ENCODE measurements at regions not wholly inside any gene's neighbourhood (a gene's known extent, or its start where the extent isn't known, plus 50 kb on each side); places are given as distances from the start of the nearest gene placed in this dataset.

GRCh38 chr3:157671656-157672055 is 168.4 kb upstream of the VEPH1 start:
- no peak for DNase-seq (ENCODE audit: low spot score)

GRCh38 chr3:157669416-157669815 is 166.2 kb upstream of the VEPH1 start:
- TF ChIP-seq CTCF (IDR thresholded peaks at IDR 0.05; ENCODE audit: extremely low read depth, missing control alignments), result no peak
- DNase-seq (ENCODE audit: low spot score), result no peak

More at GRCh38 chr3:157671656-157672055, 168.4 kb upstream of the VEPH1 start:
- no peak for TF ChIP-seq CTCF (IDR thresholded peaks at IDR 0.05; ENCODE audit: extremely low read depth, missing control alignments)

- TF ChIP-seq CTCF (IDR thresholded peaks at IDR 0.05; ENCODE audit: extremely low read depth, missing control alignments), result no peak
- DNase-seq (ENCODE audit: low spot score), result no peak
Observed at GRCh38 chr3:157667493-157667892, 164.3 kb upstream of the VEPH1 start.

GRCh38 chr3:157662171-157662570 is 159.0 kb upstream of the VEPH1 start:
- no peak for TF ChIP-seq CTCF (IDR thresholded peaks at IDR 0.05; ENCODE audit: extremely low read depth, missing control alignments)
- DNase-seq (ENCODE audit: low spot score), result no peak

GRCh38 chr3:157660847-157661246 is 157.6 kb upstream of the VEPH1 start:
- no peak for TF ChIP-seq CTCF (IDR thresholded peaks at IDR 0.05; ENCODE audit: extremely low read depth, missing control alignments)
- DNase-seq (ENCODE audit: low spot score), result no peak

- DNase-seq (ENCODE audit: low spot score), result no peak
- no peak for TF ChIP-seq CTCF (IDR thresholded peaks at IDR 0.05; ENCODE audit: extremely low read depth, missing control alignments)
Observed at GRCh38 chr3:157652366-157652765, 149.2 kb upstream of the VEPH1 start.

- DNase-seq (ENCODE audit: low spot score), result no peak
- no peak for TF ChIP-seq CTCF (IDR thresholded peaks at IDR 0.05; ENCODE audit: extremely low read depth, missing control alignments)
Observed at GRCh38 chr3:157650699-157651098, 147.5 kb upstream of the VEPH1 start.
